ENCODE measurements at regions not wholly inside any gene's neighbourhood (a gene's known extent, or its start where the extent isn't known, plus 50 kb on each side); places are given as distances from the start of the nearest gene placed in this dataset.

DNA sequence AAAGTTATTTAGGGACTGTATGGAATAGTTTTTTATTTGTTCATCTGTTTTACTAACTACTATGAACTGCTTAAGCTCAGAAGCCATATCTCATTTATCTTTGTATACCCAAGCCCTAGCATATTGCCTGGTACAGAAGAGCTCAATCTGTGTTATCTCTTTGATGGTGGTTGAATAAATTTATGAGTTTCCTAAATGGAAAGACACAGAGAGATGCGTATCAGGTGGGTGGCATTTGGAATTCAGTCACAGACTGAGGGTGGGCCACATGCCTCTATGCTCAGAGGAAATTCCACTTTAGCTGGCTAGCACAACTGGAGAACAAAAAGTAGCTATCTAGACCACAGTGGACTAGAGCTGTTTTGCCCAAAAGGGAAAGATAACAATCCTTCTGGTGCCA lies 145.5 kb downstream of the SLC6A15 start:
- Histone ChIP-seq H3K4me1 (ENCODE audit: insufficient read depth, low read length) (peaks cover 7% of the 10 kb centered on the region), H3K27me3 (ENCODE audit: insufficient read depth, low read length) (no peaks in the 10 kb centered on the region), H3K36me3 (ENCODE audit: insufficient read depth, low read length) (no peaks in the 10 kb centered on the region), H3K79me2 (ENCODE audit: insufficient read depth, low read length) (no peaks in the 10 kb centered on the region), H3K4me3 (ENCODE audit: insufficient read depth, low read depth, low read length) (no peak overlapping the region), H3K27ac (ENCODE audit: low read depth, low read length) (no peak overlapping the region), H3K4me2 (ENCODE audit: low read length) (no peak overlapping the region), H4K20me1 (ENCODE audit: insufficient read depth, low read length) (no peaks in the 10 kb centered on the region), H3K9me3 (ENCODE audit: insufficient read depth, low read depth, low read length) (no peaks in the 10 kb centered on the region), H3K9ac (ENCODE audit: low read length) (no peak overlapping the region), H2AFZ (ENCODE audit: low read depth, low read length) (no peak overlapping the region)
- H3K36me3 Mint-ChIP-seq (ENCODE audit: low read depth, unreplicated experiment) = no peaks in the 10 kb centered on the region
- H3K27me3 Mint-ChIP-seq (ENCODE audit: low read depth, unreplicated experiment) = no peaks in the 10 kb centered on the region
- DNase-seq (ENCODE audit: low read depth) = no peak
- H3K9me3 Mint-ChIP-seq (ENCODE audit: unreplicated experiment) = no peaks in the 10 kb centered on the region
- H3K4me1 Mint-ChIP-seq (ENCODE audit: low read depth, unreplicated experiment) = peaks cover 15% of the 10 kb centered on the region
- no peak for TF ChIP-seq EZH2 (IDR thresholded peaks at IDR 0.05; ENCODE audit: insufficient read depth, low read length)
- TF ChIP-seq, protein P1, sequence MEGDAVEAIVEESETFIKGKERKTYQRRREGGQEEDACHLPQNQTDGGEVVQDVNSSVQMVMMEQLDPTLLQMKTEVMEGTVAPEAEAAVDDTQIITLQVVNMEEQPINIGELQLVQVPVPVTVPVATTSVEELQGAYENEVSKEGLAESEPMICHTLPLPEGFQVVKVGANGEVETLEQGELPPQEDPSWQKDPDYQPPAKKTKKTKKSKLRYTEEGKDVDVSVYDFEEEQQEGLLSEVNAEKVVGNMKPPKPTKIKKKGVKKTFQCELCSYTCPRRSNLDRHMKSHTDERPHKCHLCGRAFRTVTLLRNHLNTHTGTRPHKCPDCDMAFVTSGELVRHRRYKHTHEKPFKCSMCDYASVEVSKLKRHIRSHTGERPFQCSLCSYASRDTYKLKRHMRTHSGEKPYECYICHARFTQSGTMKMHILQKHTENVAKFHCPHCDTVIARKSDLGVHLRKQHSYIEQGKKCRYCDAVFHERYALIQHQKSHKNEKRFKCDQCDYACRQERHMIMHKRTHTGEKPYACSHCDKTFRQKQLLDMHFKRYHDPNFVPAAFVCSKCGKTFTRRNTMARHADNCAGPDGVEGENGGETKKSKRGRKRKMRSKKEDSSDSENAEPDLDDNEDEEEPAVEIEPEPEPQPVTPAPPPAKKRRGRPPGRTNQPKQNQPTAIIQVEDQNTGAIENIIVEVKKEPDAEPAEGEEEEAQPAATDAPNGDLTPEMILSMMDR (IDR thresholded peaks at IDR 0.05; ENCODE audit: insufficient read depth, low read depth, low read length) = no peak
- no peak overlapping the region for H3K27ac Mint-ChIP-seq (ENCODE audit: unreplicated experiment)
- FAIRE-seq = no peak
- H3K4me3 Mint-ChIP-seq (ENCODE audit: unreplicated experiment) = no peak overlapping the region

DNA sequence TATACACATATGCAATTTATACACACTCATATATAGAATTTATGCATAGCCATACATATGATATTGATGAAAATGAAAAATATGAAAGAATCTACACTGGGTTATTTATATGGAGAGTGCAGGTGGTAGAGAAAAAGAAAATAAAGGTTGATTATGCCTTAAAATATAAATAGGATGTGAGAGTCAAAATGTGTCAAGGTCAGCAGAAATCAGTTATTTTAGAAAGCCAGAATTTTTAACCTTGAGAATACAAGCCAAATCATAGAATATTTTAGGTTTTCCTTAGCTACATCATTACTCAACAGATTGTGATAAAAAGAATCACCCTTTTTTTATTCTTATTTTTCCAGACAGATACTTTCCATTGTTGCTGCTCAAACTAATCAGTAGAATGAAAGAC lies 146.2 kb downstream of the SLC6A15 start:
- H3K27me3 Mint-ChIP-seq (ENCODE audit: low read depth, unreplicated experiment) = no peaks in the 10 kb centered on the region
- no peak for TF ChIP-seq EZH2 (IDR thresholded peaks at IDR 0.05; ENCODE audit: insufficient read depth, low read length)
- TF ChIP-seq, protein P1 (IDR thresholded peaks at IDR 0.05; ENCODE audit: insufficient read depth, low read depth, low read length) = no peak
- no peak for DNase-seq (ENCODE audit: low read depth)

DNA sequence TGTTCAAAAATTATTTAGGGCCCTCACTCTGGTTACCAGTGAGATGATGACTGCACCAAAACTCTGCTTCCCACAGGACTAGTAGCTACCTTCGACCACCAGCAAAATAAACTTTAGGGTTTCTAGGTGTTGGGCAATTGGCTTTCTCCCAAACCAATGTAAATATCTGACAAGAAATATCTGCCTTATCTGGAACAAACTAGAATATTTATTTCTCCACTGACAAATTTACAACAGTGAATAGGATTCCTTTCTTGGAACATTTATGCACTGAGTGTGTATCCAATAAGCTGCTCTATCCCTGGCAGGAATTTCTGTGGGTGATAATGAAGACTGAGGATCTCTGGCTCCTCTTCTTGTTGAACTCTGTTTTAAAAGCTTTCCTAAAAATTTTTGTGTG lies 148.6 kb downstream of the SLC6A15 start:
- no peaks in the 10 kb centered on the region for H3K27me3 Mint-ChIP-seq (ENCODE audit: low read depth, unreplicated experiment)
- Histone ChIP-seq H3K36me3 (ENCODE audit: insufficient read depth, low read length) (no peaks in the 10 kb centered on the region), H3K4me3 (ENCODE audit: insufficient read depth, low read depth, low read length) (no peak overlapping the region), H4K20me1 (ENCODE audit: insufficient read depth, low read length) (no peaks in the 10 kb centered on the region), H3K4me2 (ENCODE audit: low read length) (no peak overlapping the region), H3K27me3 (ENCODE audit: insufficient read depth, low read length) (no peaks in the 10 kb centered on the region), H3K27ac (ENCODE audit: low read depth, low read length) (no peak overlapping the region), H2AFZ (ENCODE audit: low read depth, low read length) (no peak overlapping the region), H3K9ac (ENCODE audit: low read length) (no peak overlapping the region), H3K9me3 (ENCODE audit: insufficient read depth, low read depth, low read length) (no peaks in the 10 kb centered on the region), H3K79me2 (ENCODE audit: insufficient read depth, low read length) (no peaks in the 10 kb centered on the region), H3K4me1 (ENCODE audit: insufficient read depth, low read length) (peaks cover 5% of the 10 kb centered on the region)
- H3K9me3 Mint-ChIP-seq (ENCODE audit: unreplicated experiment) = no peaks in the 10 kb centered on the region
- no peak overlapping the region for H3K27ac Mint-ChIP-seq (ENCODE audit: unreplicated experiment)
- peaks cover 18% of the 10 kb centered on the region for H3K4me1 Mint-ChIP-seq (ENCODE audit: low read depth, unreplicated experiment)
- FAIRE-seq (no peak), DNase-seq (ENCODE audit: low read depth) (no peak)
- no peak for TF ChIP-seq EZH2 (IDR thresholded peaks at IDR 0.05; ENCODE audit: insufficient read depth, low read length)
- TF ChIP-seq, protein P1 (IDR thresholded peaks at IDR 0.05; ENCODE audit: insufficient read depth, low read depth, low read length) = no peak
- H3K4me3 Mint-ChIP-seq (ENCODE audit: unreplicated experiment) = no peak overlapping the region
- H3K36me3 Mint-ChIP-seq (ENCODE audit: low read depth, unreplicated experiment) = no peaks in the 10 kb centered on the region

More for the DNA sequence above, 146.2 kb downstream of the SLC6A15 start:
- Histone ChIP-seq H2AFZ (ENCODE audit: low read depth, low read length) (no peak overlapping the region), H3K27ac (ENCODE audit: low read depth, low read length) (no peak overlapping the region), H3K9ac (ENCODE audit: low read length) (no peak overlapping the region), H3K79me2 (ENCODE audit: insufficient read depth, low read length) (no peaks in the 10 kb centered on the region), H4K20me1 (ENCODE audit: insufficient read depth, low read length) (no peaks in the 10 kb centered on the region), H3K4me1 (ENCODE audit: insufficient read depth, low read length) (peaks cover 5% of the 10 kb centered on the region), H3K4me2 (ENCODE audit: low read length) (no peak overlapping the region), H3K27me3 (ENCODE audit: insufficient read depth, low read length) (no peaks in the 10 kb centered on the region), H3K4me3 (ENCODE audit: insufficient read depth, low read depth, low read length) (no peak overlapping the region), H3K36me3 (ENCODE audit: insufficient read depth, low read length) (no peaks in the 10 kb centered on the region), H3K9me3 (ENCODE audit: insufficient read depth, low read depth, low read length) (no peaks in the 10 kb centered on the region)
- peaks cover 12% of the 10 kb centered on the region for H3K4me1 Mint-ChIP-seq (ENCODE audit: low read depth, unreplicated experiment)
- no peak for FAIRE-seq
- no peaks in the 10 kb centered on the region for H3K9me3 Mint-ChIP-seq (ENCODE audit: unreplicated experiment)
- no peak overlapping the region for H3K4me3 Mint-ChIP-seq (ENCODE audit: unreplicated experiment)
- no peaks in the 10 kb centered on the region for H3K36me3 Mint-ChIP-seq (ENCODE audit: low read depth, unreplicated experiment)
- no peak overlapping the region for H3K27ac Mint-ChIP-seq (ENCODE audit: unreplicated experiment)

All from astrocyte (in vitro differentiated cells and primary cell).